GM18868 (cell line): ENCODE measurements at regions not wholly inside any gene's neighbourhood (a gene's known extent, or its start where the extent isn't known, plus 50 kb on each side); places are given as distances from the start of the nearest gene placed in this dataset.

Experiments used
- ATAC-seq: cut with Tn5 transposase; IDR thresholded peaks from one replicate; pipeline ENCODE4 v1.9.1; 2021; ENCODE audit warnings: mild to moderate bottlenecking, moderate library complexity; ENCODE audit not compliant: unreplicated experiment

DNA sequence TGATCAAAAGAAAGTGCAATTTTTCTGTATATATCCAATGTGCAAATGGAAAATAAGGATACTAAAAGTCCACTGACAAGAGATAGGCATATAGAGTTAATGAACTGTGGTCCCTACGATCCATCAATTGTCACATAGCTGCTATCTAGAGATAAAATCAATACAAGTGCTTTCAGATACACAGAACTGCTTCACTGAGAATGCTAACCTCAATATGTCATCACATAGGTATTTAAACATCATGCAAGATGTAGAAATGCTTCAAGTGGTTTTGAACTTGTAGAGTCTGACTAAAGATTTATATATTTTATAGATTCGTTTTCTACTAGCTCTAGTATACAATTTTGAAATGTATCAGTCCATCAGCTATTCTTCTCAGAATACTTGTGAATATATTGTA lies 1604.7 kb downstream of the PLA2G4A start:
- no peak for ATAC-seq

- ATAC-seq, result no peak
Observed at GRCh38 chr1:188444526-188444925, 1615.8 kb downstream of the PLA2G4A start.

- ATAC-seq, result no peak
Observed at GRCh38 chr1:188462837-188463236, 1634.1 kb downstream of the PLA2G4A start.

DNA sequence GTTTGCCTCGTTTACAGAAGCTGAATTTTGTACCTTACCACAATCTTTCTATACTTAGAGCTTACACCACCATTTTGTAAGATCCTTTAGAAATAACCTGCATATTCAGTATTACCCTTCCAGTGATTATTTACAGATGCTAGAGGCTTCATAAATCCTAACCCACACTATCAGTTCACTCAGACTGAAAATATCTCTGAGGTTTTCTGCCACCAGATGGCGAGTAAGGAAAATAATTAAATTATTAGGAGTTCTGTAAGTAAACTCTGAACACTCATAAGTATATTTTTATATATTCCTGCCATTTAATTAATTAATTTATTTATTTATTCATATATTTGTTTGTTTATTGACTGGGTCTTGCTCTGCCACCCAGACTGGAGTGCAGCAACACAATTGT lies 1635.2 kb downstream of the PLA2G4A start:
- ATAC-seq, result no peak

GRCh38 chr1:188466539-188466938 lies 1637.8 kb downstream of the PLA2G4A start:
- ATAC-seq, result no peak

GRCh38 chr1:188476606-188477005 lies 1647.9 kb downstream of the PLA2G4A start:
- no peak for ATAC-seq

DNA sequence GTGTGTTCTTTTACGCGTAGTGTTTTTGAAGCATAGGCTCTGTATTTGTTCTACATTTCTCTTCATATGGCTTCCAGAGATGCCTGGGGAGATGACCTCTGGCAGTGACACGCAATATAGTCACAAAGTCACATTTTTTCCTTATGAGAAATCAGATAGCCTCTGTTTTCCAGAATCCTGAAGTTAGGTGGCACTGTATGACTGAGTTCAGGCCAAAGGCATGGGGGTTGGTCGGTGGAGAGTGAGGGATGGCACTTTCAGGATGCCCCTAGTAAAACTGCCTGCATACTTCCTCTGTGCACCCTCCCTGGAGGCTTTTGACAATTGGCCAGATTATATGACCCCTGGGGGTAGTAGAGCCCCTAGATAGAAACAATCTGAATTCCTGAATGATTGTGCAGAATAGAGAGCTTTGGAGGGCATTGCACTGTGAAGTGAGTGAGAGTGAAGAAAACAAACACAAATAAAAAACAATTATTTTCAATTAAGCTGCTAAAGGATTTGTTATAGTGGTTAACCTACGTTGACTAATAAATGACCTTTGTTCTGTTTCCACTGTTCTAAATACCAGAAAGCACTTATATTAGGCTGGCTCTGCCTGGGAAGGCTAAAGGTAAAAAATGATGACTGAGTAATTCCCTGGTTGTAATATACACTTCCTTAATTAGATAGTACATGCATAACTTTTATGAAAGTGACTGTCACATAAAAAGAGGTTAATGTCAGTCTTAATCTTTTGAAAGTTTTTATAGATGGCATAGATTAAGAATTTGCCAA lies 1660.8 kb downstream of the PLA2G4A start:
- ATAC-seq, result no peak

DNA sequence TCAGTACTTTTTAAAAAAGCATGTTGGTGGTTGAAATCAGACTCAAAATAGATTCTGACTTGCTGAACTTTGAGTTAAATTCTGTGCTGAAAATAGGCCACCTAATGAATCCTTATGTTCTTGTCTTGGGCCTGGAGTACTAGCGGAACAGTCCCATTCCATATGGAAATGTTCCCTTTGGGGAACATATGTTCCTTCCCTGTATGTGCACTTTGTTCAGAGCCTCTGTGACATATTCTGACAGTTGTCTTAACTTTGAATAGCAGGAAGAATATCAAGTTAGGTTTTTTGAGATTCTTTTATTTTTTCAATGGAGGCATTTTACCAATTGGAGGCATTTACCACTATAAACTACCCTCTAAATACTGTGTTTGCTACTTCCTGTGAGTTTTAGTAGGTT lies 1667.8 kb downstream of the PLA2G4A start:
- no peak for ATAC-seq

- ATAC-seq, result no peak
Observed at GRCh38 chr1:188497020-188497419, 1668.3 kb downstream of the PLA2G4A start.

GRCh38 chr1:188499690-188500089 lies 1670.9 kb downstream of the PLA2G4A start:
- ATAC-seq, result no peak

DNA sequence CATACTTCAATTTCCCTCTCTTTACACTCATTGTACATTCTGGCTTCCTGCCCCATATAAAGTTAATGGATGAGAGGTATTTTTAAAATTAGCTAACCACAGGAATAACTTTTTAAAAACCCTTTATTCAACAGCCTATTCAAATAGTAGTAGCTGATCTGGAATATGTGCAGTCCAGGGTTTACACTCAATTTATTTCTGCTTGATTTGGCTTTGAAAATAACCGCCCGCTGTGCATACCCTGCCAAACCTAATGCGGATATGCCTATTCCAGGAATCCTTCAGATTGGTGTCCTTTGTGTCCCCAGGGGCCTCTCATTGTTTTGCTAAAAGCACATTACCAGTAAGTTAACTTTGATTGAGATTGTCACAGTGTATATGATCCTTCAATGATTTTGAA lies 1686.2 kb downstream of the PLA2G4A start:
- no peak for ATAC-seq

GRCh38 chr1:188517139-188517538 lies 1688.4 kb downstream of the PLA2G4A start:
- no peak for ATAC-seq

DNA sequence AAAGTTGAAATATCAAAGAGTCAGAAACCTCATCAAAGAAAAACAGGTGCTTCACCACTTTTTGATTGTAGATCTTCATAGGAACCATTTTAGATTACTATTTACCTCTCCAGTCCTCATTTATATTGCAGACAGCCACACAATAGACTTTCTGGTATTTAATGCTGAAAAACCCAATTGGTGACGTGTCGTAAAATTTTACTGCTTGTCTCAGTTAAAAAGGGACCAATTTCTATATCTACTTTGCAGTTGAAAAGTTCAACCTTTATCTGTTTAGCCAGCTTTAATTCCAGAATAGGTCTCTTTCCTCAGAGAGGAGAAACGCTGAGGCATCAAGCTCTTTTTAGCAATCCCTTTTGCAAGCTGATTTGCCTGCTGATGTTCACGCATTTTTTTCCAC lies 1722.4 kb downstream of the PLA2G4A start:
- no peak for ATAC-seq

DNA sequence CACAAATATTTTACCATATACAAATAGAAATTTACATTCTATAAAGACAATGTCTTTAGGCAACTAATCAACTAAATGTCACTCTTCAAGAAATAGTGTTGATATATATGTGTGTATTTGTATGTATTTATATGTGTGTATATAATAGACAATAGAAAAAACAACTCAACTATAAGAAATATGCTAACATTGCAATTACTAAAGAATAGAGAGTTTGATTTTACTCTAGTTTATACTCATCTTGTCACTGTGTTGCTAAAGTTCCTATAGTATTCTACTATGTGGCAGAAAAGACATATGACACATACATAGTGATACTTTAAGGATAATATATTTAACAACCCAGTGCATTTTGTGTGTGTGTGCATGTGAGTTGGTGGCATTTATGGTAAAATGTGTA lies 1728.3 kb downstream of the PLA2G4A start:
- ATAC-seq, result no peak

GRCh38 chr1:188582911-188583532 lies 1754.3 kb downstream of the PLA2G4A start:
- ATAC-seq, result no peak

- no peak for ATAC-seq
Observed at GRCh38 chr1:188584119-188584518, 1755.4 kb downstream of the PLA2G4A start.

GRCh38 chr1:188590641-188591040 lies 1761.9 kb downstream of the PLA2G4A start:
- ATAC-seq, result no peak

DNA sequence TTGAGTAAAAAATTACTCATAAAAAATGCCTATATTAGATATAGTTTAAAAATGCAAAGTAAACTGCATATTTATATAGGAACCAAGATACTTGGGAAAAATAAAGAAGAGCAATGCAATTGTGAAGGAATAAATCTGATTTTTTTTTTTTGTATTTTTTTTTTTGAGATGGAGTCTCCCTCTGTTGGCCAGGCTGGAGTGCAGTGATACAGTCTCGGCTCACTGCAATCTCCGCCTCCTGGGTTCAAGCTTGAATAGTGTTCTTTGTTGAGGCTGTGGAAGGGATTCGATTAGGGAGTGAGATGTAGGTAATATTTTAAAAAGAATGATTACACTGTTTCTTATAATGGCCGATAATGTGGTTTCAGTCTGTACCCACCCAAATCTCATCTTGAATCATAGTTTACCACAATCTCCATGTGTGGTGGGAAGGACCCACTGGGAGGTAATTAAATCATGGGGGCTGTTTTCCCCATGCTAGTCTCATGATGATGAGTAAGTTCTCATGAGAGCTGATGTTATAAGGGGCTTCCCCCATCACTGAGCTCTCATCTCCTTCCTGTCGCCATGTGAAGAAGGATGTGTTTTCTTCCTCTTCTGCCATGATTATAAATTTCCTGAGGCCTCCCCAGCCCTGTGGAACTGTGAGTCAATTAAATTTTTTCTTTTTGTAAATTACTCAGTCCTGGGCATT lies 1765.9 kb downstream of the PLA2G4A start:
- no peak for ATAC-seq

DNA sequence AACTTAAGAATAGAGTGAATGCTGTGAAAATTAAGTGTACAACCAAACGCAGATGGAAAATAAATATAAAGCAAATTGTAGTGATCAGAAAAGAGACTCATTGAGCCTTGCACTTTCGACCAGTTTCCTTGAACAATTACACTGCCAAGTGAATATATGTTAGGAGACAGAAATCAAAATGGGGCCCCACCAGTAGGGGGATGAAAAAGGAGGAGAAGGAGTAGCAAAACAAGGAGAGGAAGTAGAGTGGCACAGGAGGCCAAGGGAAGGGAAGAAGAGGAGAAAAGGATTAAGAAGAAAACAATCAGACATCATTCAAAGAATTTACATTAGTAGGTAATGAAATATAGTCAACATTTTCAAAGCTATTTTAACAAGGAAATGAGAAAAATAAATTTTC lies 1770.6 kb downstream of the PLA2G4A start:
- no peak for ATAC-seq

GRCh38 chr1:188611432-188611831 lies 1782.7 kb downstream of the PLA2G4A start:
- ATAC-seq, result no peak

GRCh38 chr1:188615321-188615720 lies 1786.6 kb downstream of the PLA2G4A start:
- no peak for ATAC-seq

GRCh38 chr1:188620236-188620635 lies 1791.5 kb downstream of the PLA2G4A start:
- ATAC-seq, result no peak
